ENCODE measurements at regions not wholly inside any gene's neighbourhood (a gene's known extent, or its start where the extent isn't known, plus 50 kb on each side); places are given as distances from the start of the nearest gene placed in this dataset.
"Not testable (repeated sequence)": the region's sequence is repeated elsewhere in the genome, so short reads cannot be mapped to it uniquely, and the experiment has no call there.

DNA sequence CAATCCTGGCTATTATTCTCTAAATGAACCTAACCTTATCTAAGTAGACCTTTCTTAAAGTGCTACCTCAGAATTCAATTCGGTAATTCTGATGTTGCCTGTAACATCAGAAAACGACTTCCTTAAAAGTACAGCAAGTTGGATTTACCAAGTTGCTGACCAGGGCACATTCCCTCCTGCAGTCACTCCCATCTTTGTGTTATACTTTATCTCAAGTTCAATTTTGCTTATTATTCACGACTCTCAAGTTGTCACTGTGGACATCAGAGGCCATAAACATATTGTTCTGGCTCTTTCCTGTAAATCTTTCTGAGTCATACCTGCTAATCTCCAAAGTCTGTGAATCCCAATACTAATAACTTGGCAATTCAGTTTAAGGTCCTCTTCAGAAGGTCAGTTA is 64.6 kb upstream of the ZSCAN2 start:
- DNase-seq (ENCODE audit: extremely low read depth in 1 of 2, low read depth in 1 of 2): not testable (repeated sequence)

DNA sequence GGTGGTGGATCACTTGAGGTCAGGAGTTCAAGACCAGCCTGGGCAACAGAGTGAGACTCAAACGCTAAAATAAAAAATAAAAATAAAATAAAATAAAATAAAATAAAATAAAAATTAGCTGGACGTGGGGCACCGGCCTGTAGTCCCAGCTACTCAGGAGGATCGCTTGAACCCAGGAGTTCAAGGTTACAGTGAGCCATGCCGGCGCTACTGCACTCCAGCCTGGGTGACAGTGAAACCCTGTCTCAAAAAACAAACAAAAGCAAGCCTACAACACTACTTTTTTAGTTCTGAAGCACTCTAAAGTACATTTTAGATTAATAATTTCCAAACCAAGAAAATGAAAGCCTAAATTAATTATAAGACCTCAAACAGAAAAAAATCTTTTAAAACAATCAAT is 56.2 kb upstream of the ZSCAN2 start:
- DNase-seq (ENCODE audit: extremely low read depth in 1 of 2, low read depth in 1 of 2): not testable (repeated sequence)

DNA sequence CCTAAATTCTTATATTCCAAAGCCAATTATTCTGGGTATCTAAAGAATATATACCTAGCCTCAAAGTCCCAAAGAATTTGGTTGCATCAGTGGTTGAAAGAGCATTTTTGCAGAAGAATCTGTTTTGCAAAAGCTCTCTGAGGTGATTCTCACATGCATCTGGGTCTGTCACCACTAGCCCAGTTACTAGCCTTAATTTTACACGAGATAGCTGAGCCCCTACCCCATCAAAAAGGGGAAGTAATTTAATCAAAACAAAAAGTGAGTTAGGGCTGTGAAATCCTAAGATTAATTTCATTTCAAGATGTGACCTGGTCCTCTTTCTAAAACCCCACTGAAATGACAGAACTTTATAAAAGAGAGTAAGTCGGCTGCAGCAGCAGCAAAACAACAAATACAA is 53.7 kb upstream of the ZSCAN2 start:
- not testable (repeated sequence) for DNase-seq (ENCODE audit: extremely low read depth in 1 of 2, low read depth in 1 of 2)

DNA sequence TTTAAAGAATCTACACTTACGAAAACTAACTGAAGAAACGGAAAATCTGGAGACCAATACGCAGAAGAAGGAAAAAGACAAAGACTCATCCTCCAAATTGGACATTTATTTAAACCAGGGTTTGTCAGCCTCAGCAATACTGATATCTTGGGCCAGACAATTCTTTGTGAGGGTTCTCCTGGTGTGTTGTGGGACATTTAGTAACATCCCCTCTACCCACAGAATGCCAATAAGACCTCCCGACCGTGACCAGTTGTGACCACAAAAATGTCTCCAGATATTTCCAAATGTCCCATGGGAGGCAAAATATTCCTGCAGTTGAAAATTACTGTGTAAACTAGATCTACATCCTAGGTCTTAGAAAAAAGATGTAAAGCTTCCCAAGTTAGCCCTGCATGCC is 50.3 kb upstream of the ZSCAN2 start:
- DNase-seq (ENCODE audit: extremely low read depth in 1 of 2, low read depth in 1 of 2): not testable (repeated sequence)

Data from stimulated activated CD8-positive, alpha-beta memory T cell treated with anti-CD3 and anti-CD28 coated beads, Interleukin-7, amount 100 ng/mL, for 48 hours (primary cell).